ENCODE measurements at regions not wholly inside any gene's neighbourhood (a gene's known extent, or its start where the extent isn't known, plus 50 kb on each side); places are given as distances from the start of the nearest gene placed in this dataset.

DNA sequence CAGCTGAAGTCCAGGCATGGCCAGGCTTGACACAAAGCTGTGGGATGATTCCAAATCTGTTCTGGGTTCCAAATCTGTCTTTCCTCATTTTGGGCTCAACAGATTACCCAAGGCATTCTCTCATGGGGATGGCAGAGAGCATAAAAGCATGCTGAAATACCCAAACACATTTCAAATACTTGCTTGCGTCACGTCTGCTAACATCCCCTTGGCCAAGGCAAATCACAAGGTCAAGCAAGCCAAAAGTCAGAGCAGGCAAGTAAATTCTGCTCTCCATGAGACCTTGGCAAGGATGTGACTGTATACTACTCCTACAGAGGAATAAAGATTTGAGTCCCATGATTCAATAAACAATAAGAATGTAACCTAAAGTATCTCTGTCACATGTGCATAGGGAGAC lies 306.7 kb downstream of the EPB41L4A start:
- TF ChIP-seq, protein P1, sequence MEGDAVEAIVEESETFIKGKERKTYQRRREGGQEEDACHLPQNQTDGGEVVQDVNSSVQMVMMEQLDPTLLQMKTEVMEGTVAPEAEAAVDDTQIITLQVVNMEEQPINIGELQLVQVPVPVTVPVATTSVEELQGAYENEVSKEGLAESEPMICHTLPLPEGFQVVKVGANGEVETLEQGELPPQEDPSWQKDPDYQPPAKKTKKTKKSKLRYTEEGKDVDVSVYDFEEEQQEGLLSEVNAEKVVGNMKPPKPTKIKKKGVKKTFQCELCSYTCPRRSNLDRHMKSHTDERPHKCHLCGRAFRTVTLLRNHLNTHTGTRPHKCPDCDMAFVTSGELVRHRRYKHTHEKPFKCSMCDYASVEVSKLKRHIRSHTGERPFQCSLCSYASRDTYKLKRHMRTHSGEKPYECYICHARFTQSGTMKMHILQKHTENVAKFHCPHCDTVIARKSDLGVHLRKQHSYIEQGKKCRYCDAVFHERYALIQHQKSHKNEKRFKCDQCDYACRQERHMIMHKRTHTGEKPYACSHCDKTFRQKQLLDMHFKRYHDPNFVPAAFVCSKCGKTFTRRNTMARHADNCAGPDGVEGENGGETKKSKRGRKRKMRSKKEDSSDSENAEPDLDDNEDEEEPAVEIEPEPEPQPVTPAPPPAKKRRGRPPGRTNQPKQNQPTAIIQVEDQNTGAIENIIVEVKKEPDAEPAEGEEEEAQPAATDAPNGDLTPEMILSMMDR (IDR thresholded peaks at IDR 0.05; ENCODE audit: extremely low read depth, missing control alignments) = no peak
- DNase-seq (ENCODE audit: low spot score) = no peak

DNA sequence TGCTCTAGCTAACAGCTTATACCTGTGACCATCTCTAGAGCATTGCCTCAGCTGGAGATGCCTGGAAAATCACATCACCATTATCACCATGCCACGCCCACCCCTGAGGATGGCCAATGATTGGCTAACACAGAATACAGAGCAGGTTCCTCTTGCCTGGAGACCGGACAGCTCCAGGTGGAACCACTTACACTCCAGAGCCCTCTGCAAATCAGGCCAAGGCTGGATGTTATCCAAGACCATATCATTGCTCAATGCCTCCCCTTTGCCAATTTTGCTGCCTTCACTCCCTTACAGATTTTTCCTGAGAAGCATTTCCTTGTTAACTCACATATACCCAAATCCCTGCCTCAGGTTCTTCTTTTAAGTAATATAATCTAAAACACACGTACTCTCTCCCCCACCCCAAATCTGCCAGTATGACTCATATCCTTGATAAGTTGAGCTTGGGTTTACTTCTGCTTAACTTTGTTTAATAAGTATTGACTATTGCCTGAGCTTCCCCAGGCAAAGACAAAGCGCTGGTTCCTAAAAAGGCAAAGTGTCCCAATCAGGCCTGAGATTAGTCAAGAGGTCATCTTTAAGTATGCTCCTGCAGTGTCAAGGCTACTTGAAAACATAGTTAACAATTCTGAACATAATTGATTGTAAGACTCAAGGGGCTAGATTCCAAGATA lies 309.6 kb downstream of the EPB41L4A start:
- DNase-seq (ENCODE audit: low spot score) = no peak
- TF ChIP-seq, protein P1 (IDR thresholded peaks at IDR 0.05; ENCODE audit: extremely low read depth, missing control alignments) = no peak

- TF ChIP-seq, protein P1 (IDR thresholded peaks at IDR 0.05; ENCODE audit: extremely low read depth, missing control alignments) = no peak
- DNase-seq (ENCODE audit: low spot score) = no peak
Measured at GRCh38 chr5:112106878-112107277, 312.2 kb downstream of the EPB41L4A start.

- DNase-seq (ENCODE audit: low spot score) = no peak
- TF ChIP-seq, protein P1 (IDR thresholded peaks at IDR 0.05; ENCODE audit: extremely low read depth, missing control alignments) = no peak
Measured at GRCh38 chr5:112097768-112098167, 321.3 kb downstream of the EPB41L4A start.

DNA sequence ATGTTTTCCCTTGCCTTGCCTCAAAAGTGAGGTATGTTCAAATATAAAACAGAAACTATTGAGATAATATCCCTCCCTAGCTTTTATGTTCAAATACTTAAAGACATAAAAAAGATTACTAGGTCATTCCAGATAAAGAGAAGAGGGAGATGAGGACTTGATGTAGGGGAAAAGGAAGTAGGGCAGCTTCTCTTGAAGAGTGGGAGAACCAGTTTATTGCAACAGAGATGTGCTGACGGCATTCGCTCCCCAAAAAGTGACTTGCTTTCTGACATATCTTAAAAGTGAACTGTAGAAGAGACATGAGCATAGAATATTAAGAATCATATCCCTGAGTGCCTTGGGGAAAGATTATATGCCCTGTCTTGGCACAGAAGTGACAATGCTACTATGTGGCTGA lies 330.2 kb upstream of the NREP start:
- DNase-seq (ENCODE audit: low spot score) = no peak

GRCh38 chr5:112086740-112087139 lies 329.7 kb upstream of the NREP start:
- no peak for DNase-seq (ENCODE audit: low spot score)
- TF ChIP-seq, protein P1 (IDR thresholded peaks at IDR 0.05; ENCODE audit: extremely low read depth, missing control alignments) = no peak

More for the DNA sequence above, 330.2 kb upstream of the NREP start:
- TF ChIP-seq, protein P1 (IDR thresholded peaks at IDR 0.05; ENCODE audit: extremely low read depth, missing control alignments) = no peak

DNA sequence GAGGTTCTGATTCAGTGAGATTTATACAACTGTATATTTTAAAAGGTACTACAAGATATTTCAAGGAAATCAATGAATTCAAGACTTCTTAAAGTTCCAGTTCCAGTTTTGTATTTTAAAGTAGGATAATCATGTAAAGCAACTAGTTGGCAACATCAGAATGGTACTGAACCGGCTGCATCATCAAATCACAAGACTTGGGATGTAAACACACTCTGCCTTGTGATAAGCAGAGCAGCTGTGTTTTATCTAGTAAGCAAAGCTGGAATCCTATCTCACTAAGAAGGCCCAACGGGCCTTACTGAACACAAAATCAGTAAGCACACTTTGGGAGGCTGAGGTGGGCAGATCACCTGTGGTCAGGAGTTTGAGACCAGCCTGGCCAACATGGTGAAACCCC lies 327.2 kb upstream of the NREP start:
- DNase-seq (ENCODE audit: low spot score) = no peak
- TF ChIP-seq, protein P1 (IDR thresholded peaks at IDR 0.05; ENCODE audit: extremely low read depth, missing control alignments) = no peak
